ENCODE measurements at regions not wholly inside any gene's neighbourhood (a gene's known extent, or its start where the extent isn't known, plus 50 kb on each side); places are given as distances from the start of the nearest gene placed in this dataset.
"Not testable (repeated sequence)": the region's sequence is repeated elsewhere in the genome, so short reads cannot be mapped to it uniquely, and the experiment has no call there.

- peaks cover 7% of the 10 kb centered on the region for H3K4me1 Mint-ChIP-seq
- H4K20me1 ChIP-seq (replicated peaks; ENCODE audit: insufficient read depth) = no peaks in the 10 kb centered on the region
- no peak overlapping the region for H3K4me3 Mint-ChIP-seq
- no peak overlapping the region for H3K27ac Mint-ChIP-seq
- ATAC-seq (peak; percentile 46; the same call in 2 of the 3 replicates), DNase-seq (ENCODE audit: low spot score) (no peak)
- H3K9me2 ChIP-seq (ENCODE audit: insufficient read depth) = peaks cover 20% of the 10 kb centered on the region; the same call in 1 of the 2 replicates
- TF ChIP-seq NANOG (IDR thresholded peaks at IDR 0.05; ENCODE audit: borderline replicate concordance) = no peak
- no peak for TF ChIP-seq EZH2 (IDR thresholded peaks at IDR 0.05; ENCODE audit: low read depth, unreplicated experiment)
- TF ChIP-seq ZNF114 (CRISPR knock-in tag; IDR thresholded peaks at IDR 0.05) = no peak
- no peak for TF ChIP-seq ZNF331 (CRISPR knock-in tag; IDR thresholded peaks at IDR 0.05; ENCODE audit: low read depth)
- TF ChIP-seq, protein P1, sequence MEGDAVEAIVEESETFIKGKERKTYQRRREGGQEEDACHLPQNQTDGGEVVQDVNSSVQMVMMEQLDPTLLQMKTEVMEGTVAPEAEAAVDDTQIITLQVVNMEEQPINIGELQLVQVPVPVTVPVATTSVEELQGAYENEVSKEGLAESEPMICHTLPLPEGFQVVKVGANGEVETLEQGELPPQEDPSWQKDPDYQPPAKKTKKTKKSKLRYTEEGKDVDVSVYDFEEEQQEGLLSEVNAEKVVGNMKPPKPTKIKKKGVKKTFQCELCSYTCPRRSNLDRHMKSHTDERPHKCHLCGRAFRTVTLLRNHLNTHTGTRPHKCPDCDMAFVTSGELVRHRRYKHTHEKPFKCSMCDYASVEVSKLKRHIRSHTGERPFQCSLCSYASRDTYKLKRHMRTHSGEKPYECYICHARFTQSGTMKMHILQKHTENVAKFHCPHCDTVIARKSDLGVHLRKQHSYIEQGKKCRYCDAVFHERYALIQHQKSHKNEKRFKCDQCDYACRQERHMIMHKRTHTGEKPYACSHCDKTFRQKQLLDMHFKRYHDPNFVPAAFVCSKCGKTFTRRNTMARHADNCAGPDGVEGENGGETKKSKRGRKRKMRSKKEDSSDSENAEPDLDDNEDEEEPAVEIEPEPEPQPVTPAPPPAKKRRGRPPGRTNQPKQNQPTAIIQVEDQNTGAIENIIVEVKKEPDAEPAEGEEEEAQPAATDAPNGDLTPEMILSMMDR (conservative IDR thresholded peaks at IDR 0.05; ENCODE audit: low read depth in 2 of 2) = no peak
- TF ChIP-seq CREB1 (CRISPR knock-in tag; IDR thresholded peaks at IDR 0.05; ENCODE audit: low read depth) = no peak
- TF ChIP-seq POLR2AphosphoS5 (IDR thresholded peaks at IDR 0.05; ENCODE audit: low read depth) = no peak
- no peak for TF ChIP-seq ETS1 (IDR thresholded peaks at IDR 0.05)
- no peak for TF ChIP-seq ZNF462 (CRISPR knock-in tag; IDR thresholded peaks at IDR 0.05)
- no peaks in the 10 kb centered on the region; the same call in 2 of the 3 replicates for H3K36me3 Mint-ChIP-seq (ENCODE audit: low read depth)
- no peaks in the 10 kb centered on the region for H3K36me3 ChIP-seq (ENCODE audit: insufficient read depth)
- H3K27ac ChIP-seq (ENCODE audit: low read depth) = no peak overlapping the region
- H3K79me2 ChIP-seq (replicated peaks; ENCODE audit: insufficient read depth) = no peaks in the 10 kb centered on the region
- H3F3A ChIP-seq (replicated peaks; ENCODE audit: low read depth) = no peaks in the 10 kb centered on the region
- H3K27me3 ChIP-seq (ENCODE audit: insufficient read depth) = no peaks in the 10 kb centered on the region
- H3K4me1 ChIP-seq (ENCODE audit: insufficient read depth) = no peaks in the 10 kb centered on the region
- no peaks in the 10 kb centered on the region for H3K9me3 Mint-ChIP-seq
- no peak overlapping the region for H3K4me3 ChIP-seq
- H3K27me3 Mint-ChIP-seq (ENCODE audit: insufficient read depth, low read depth, poor library complexity) = peaks cover 3% of the 10 kb centered on the region
- H3K4me2 ChIP-seq = no peak overlapping the region
- H2AFZ ChIP-seq = no peak overlapping the region
Observed at GRCh38 chr3:18085429-18085828, 339.7 kb downstream of the SATB1 start.

- H3K36me3 ChIP-seq (ENCODE audit: insufficient read depth); H3K79me2 ChIP-seq (replicated peaks; ENCODE audit: insufficient read depth); H3K36me3 Mint-ChIP-seq (ENCODE audit: low read depth); H4K20me1 ChIP-seq (replicated peaks; ENCODE audit: insufficient read depth); H3K4me1 Mint-ChIP-seq; DNase-seq (ENCODE audit: low spot score); ATAC-seq; H3K27me3 ChIP-seq (ENCODE audit: insufficient read depth); H3K27me3 Mint-ChIP-seq (ENCODE audit: insufficient read depth, low read depth, poor library complexity); H3K9me3 Mint-ChIP-seq; H3K4me2 ChIP-seq; H3K4me3 ChIP-seq; H3K4me3 Mint-ChIP-seq; H3K27ac ChIP-seq (ENCODE audit: low read depth); H3K4me1 ChIP-seq (ENCODE audit: insufficient read depth); H2AFZ ChIP-seq; H3F3A ChIP-seq (replicated peaks; ENCODE audit: low read depth): not testable (repeated sequence)
- H3K9me2 ChIP-seq (ENCODE audit: insufficient read depth) = peaks cover 16% of the 10 kb centered on the region; the same call in 1 of the 2 replicates
- H3K27ac Mint-ChIP-seq = 0 out of 2 replicates have a peak overlapping the region, but pooled peaks have one; percentile 64
Observed at GRCh38 chr3:18083273-18083590, 340.8 kb upstream of the TBC1D5 start.
